GM13977 (cell line): ENCODE measurements at regions not wholly inside any gene's neighbourhood (a gene's known extent, or its start where the extent isn't known, plus 50 kb on each side); places are given as distances from the start of the nearest gene placed in this dataset.

Source experiments
- DNase-seq: peaks from one replicate; pipeline ENCODE4 v3.0.0; 2012; ENCODE audit warnings: low spot score
- CTCF ChIP-seq: IDR thresholded peaks from 2 replicates; pipeline ENCODE4 v1.5.1; 2012; ENCODE audit warnings: mild to moderate bottlenecking, control low read depth; ENCODE audit not compliant: insufficient read depth; ENCODE audit errors: extremely low read depth, missing control alignments
- in situ Hi-C: fragments of 300-500 bp; cut with MboI; formaldehyde crosslinking; loops from one replicate; pipeline ENCODE4 v1.12.0; 2022; ENCODE audit warnings: low sequenced_read_pairs, low pct_unique_long_range_greater_than_20kb, mixed read lengths, inconsistent platforms; ENCODE audit not compliant: unreplicated experiment

GRCh38 chr14:25667387-25667786 is 617.4 kb upstream of the STXBP6 start:
- no peak for DNase-seq
- no peak for TF ChIP-seq CTCF
- in situ Hi-C loops = no loop called here

- in situ Hi-C loops = no loop called here
- TF ChIP-seq CTCF = no peak
- DNase-seq = no peak
Observed at GRCh38 chr14:25666877-25667276, 616.9 kb upstream of the STXBP6 start.

GRCh38 chr14:25658988-25659387 is 609.0 kb upstream of the STXBP6 start:
- TF ChIP-seq CTCF = no peak
- in situ Hi-C loops = no loop called here
- DNase-seq = no peak

GRCh38 chr14:25630447-25630846 is 580.5 kb upstream of the STXBP6 start:
- DNase-seq = no peak
- in situ Hi-C loops = no loop called here
- no peak for TF ChIP-seq CTCF

GRCh38 chr14:25628978-25629377 is 579.0 kb upstream of the STXBP6 start:
- in situ Hi-C loops = no loop called here
- no peak for TF ChIP-seq CTCF

GRCh38 chr14:25628390-25628789 is 578.4 kb upstream of the STXBP6 start:
- no peak for DNase-seq
- TF ChIP-seq CTCF = no peak
- in situ Hi-C loops = no loop called here

More at GRCh38 chr14:25628978-25629377, 579.0 kb upstream of the STXBP6 start:
- no peak for DNase-seq

- no peak for TF ChIP-seq CTCF
- no peak for DNase-seq
- in situ Hi-C loops = no loop called here
Observed at GRCh38 chr14:25626986-25627385, 577.0 kb upstream of the STXBP6 start.
